Stomach smooth muscle (tissue), 2 donors: ENCODE measurements at regions not wholly inside any gene's neighbourhood (a gene's known extent, or its start where the extent isn't known, plus 50 kb on each side); places are given as distances from the start of the nearest gene placed in this dataset.
"Not testable (repeated sequence)": the region's sequence is repeated elsewhere in the genome, so short reads cannot be mapped to it uniquely, and the experiment has no call there.

Experiments
- H3K27ac ChIP-seq: one replicate; pipeline ENCODE4 v1.7.0; 2013; ENCODE audit warnings: mild to moderate bottlenecking, low read length, inconsistent platforms
- H3K27me3 ChIP-seq, 2 donors: one replicate each; pipeline ENCODE4 v1.7.0; 2013; ENCODE audit warnings: low read length in 2 of 2; ENCODE audit not compliant: insufficient read depth in 2 of 2, control insufficient read depth in 1 of 2
- H3K36me3 ChIP-seq, 2 donors: one replicate each; pipeline ENCODE4 v1.7.0; 2013; ENCODE audit warnings: low read length in 2 of 2; ENCODE audit not compliant: control insufficient read depth in 2 of 2, insufficient read depth in 2 of 2
- H3K4me1 ChIP-seq: one replicate; pipeline ENCODE4 v1.7.0; 2013; ENCODE audit warnings: low read length; ENCODE audit not compliant: control insufficient read depth, insufficient read depth
- H3K4me3 ChIP-seq, 2 donors: one replicate each; pipeline ENCODE4 v1.7.0; 2013; ENCODE audit warnings: low read length in 2 of 2
- H3K9ac ChIP-seq, 2 donors: one replicate each; pipeline ENCODE4 v1.7.0; 2013; ENCODE audit warnings: low read length in 2 of 2, mild to moderate bottlenecking in 1 of 2
- H3K9me3 ChIP-seq, 2 donors: one replicate each; pipeline ENCODE4 v1.7.0; 2013; ENCODE audit warnings: low read length in 2 of 2; ENCODE audit not compliant: control insufficient read depth in 2 of 2
- donor health status: healthy.
- donor health status: Pancreatic carcinoma.

- Histone ChIP-seq H3K27me3 (no peaks in the 10 kb centered on the region), H3K4me1 (no peaks in the 10 kb centered on the region), H3K36me3 (peaks cover 0 to 5% of the 10 kb centered on the region in 2 donors), H3K27ac (no peak overlapping the region), H3K9me3 (no peaks in the 10 kb centered on the region), H3K9ac (no peak overlapping the region), H3K4me3 (no peak overlapping the region)
These were observed 245.8 kb upstream of the SGCG start for GRCh38 chr13:22934744-22935523.

GRCh38 chr13:22936228-22936627 is 244.6 kb upstream of the SGCG start:
- H3K36me3 ChIP-seq, result peaks cover 0 to 5% of the 10 kb centered on the region in 2 donors
- H3K4me1 ChIP-seq, result no peaks in the 10 kb centered on the region
- H3K4me3 ChIP-seq, result no peak overlapping the region
- no peaks in the 10 kb centered on the region for H3K27me3 ChIP-seq
- no peaks in the 10 kb centered on the region for H3K9me3 ChIP-seq
- no peak overlapping the region for H3K9ac ChIP-seq
- no peak overlapping the region for H3K27ac ChIP-seq

GRCh38 chr13:22937241-22937640 is 243.5 kb upstream of the SGCG start:
- Histone ChIP-seq H3K4me3 (no peak overlapping the region), H3K9ac (no peak overlapping the region), H3K9me3 (no peaks in the 10 kb centered on the region), H3K27me3 (no peaks in the 10 kb centered on the region), H3K27ac (no peak overlapping the region), H3K36me3 (peaks cover 0 to 5% of the 10 kb centered on the region in 2 donors), H3K4me1 (no peaks in the 10 kb centered on the region)

- Histone ChIP-seq H3K27ac (no peak overlapping the region), H3K4me1 (no peaks in the 10 kb centered on the region), H3K27me3 (no peaks in the 10 kb centered on the region), H3K4me3 (no peak overlapping the region), H3K9ac (no peak overlapping the region), H3K36me3 (peaks cover 0 to 5% of the 10 kb centered on the region in 2 donors), H3K9me3 (no peaks in the 10 kb centered on the region)
These were observed 242.8 kb upstream of the SGCG start for GRCh38 chr13:22937953-22938352.

GRCh38 chr13:22938576-22938975 is 242.2 kb upstream of the SGCG start:
- Histone ChIP-seq H3K9ac (no peak overlapping the region), H3K27ac (no peak overlapping the region), H3K9me3 (no peaks in the 10 kb centered on the region), H3K4me1 (no peaks in the 10 kb centered on the region), H3K36me3 (peaks cover 0 to 4% of the 10 kb centered on the region in 2 donors), H3K4me3 (no peak overlapping the region), H3K27me3 (peaks cover 0 to 2% of the 10 kb centered on the region in 2 donors)

GRCh38 chr13:22939157-22939556 is 241.6 kb upstream of the SGCG start:
- Histone ChIP-seq H3K27me3 (peaks cover 0 to 2% of the 10 kb centered on the region in 2 donors), H3K27ac (no peak overlapping the region), H3K4me3 (no peak overlapping the region), H3K9ac (no peak overlapping the region), H3K9me3 (no peaks in the 10 kb centered on the region), H3K4me1 (no peaks in the 10 kb centered on the region), H3K36me3 (no peaks in the 10 kb centered on the region)

- Histone ChIP-seq H3K9ac (no peak overlapping the region), H3K27me3 (peaks cover 0 to 2% of the 10 kb centered on the region in 2 donors), H3K27ac (no peak overlapping the region), H3K4me3 (no peak overlapping the region), H3K9me3 (no peaks in the 10 kb centered on the region), H3K4me1 (no peaks in the 10 kb centered on the region), H3K36me3 (no peaks in the 10 kb centered on the region)
These were observed 240.6 kb upstream of the SGCG start for GRCh38 chr13:22940090-22940710.

- no peak overlapping the region for H3K4me3 ChIP-seq
- H3K27me3 ChIP-seq, result peaks cover 0 to 2% of the 10 kb centered on the region in 2 donors
- H3K4me1 ChIP-seq, result no peaks in the 10 kb centered on the region
- H3K9me3 ChIP-seq, result no peaks in the 10 kb centered on the region
- H3K36me3 ChIP-seq, result no peaks in the 10 kb centered on the region
- no peak overlapping the region for H3K27ac ChIP-seq
- H3K9ac ChIP-seq, result no peak overlapping the region
These were observed 240.0 kb upstream of the SGCG start for GRCh38 chr13:22940736-22941135.

GRCh38 chr13:22941495-22941894 is 239.3 kb upstream of the SGCG start:
- H3K4me1 ChIP-seq, H3K4me3 ChIP-seq, H3K36me3 ChIP-seq, H3K27ac ChIP-seq, H3K27me3 ChIP-seq, H3K9ac ChIP-seq, H3K9me3 ChIP-seq: not testable (repeated sequence)

- not testable (repeated sequence) for H3K27me3 ChIP-seq, H3K27ac ChIP-seq, H3K36me3 ChIP-seq, H3K4me1 ChIP-seq, H3K4me3 ChIP-seq, H3K9ac ChIP-seq, H3K9me3 ChIP-seq
These were observed 237.9 kb upstream of the SGCG start for GRCh38 chr13:22942831-22943230.

- no peaks in the 10 kb centered on the region for H3K36me3 ChIP-seq
- no peaks in the 10 kb centered on the region for H3K9me3 ChIP-seq
- no peak overlapping the region for H3K9ac ChIP-seq
- peaks cover 0 to 2% of the 10 kb centered on the region in 2 donors for H3K27me3 ChIP-seq
- no peak overlapping the region for H3K4me3 ChIP-seq
- H3K27ac ChIP-seq, result no peak overlapping the region
- H3K4me1 ChIP-seq, result no peaks in the 10 kb centered on the region
These were observed 236.4 kb upstream of the SGCG start for GRCh38 chr13:22944378-22944777.
